ENCODE measurements at regions not wholly inside any gene's neighbourhood (a gene's known extent, or its start where the extent isn't known, plus 50 kb on each side); places are given as distances from the start of the nearest gene placed in this dataset.

DNA sequence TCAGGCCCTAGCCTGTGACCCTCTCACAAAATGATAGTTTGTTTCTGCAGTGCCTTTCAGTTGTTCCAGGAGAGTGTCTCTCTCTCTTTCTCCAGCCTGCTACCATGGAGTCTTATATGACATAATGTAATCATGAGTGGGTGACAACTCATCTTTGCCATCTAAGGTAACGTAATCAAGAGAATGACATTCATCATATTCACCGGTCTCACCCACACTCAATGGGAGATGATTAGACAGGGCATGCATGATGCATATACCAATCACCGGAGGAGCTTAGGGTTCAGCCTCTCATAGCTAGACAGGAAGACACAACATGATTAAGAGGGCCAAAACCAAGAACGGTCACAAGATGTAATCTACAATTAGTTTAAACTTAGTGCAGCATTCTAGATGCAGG, 97.1 kb upstream of the FAM9B start:
- no peaks in the 10 kb centered on the region for H3K79me1 ChIP-seq (ENCODE audit: low read depth in 1 of 2, low read length in 2 of 2)
- no peak overlapping the region for H2AK5ac ChIP-seq (ENCODE audit: low read depth, low read length)
- DNase-seq (peak; percentile 24), ATAC-seq (ENCODE audit: low read depth) (no peak)
- H3K56ac ChIP-seq (ENCODE audit: extremely low read depth, insufficient read depth, low read length): no peak overlapping the region
- no peak overlapping the region for H3K23ac ChIP-seq (ENCODE audit: low read depth, low read length)
- H3K14ac ChIP-seq (replicated peaks; ENCODE audit: low read depth, low read length): no peak overlapping the region
- no peak overlapping the region for H2BK120ac ChIP-seq (ENCODE audit: low read depth, low read length)
- H3K27ac ChIP-seq (ENCODE audit: insufficient read depth, low read length): no peak overlapping the region
- H3K4ac ChIP-seq (ENCODE audit: low read depth, low read length): no peak overlapping the region
- H3K18ac ChIP-seq (ENCODE audit: low read depth, low read length): no peak overlapping the region; the same call in 1 of the 2 replicates
- H3K27me3 ChIP-seq (ENCODE audit: control insufficient read depth, insufficient read depth, low read length): no peaks in the 10 kb centered on the region
- CTCF ChIA-PET: no interaction called here
- TF ChIP-seq CHD1 (IDR thresholded peaks at IDR 0.05; ENCODE audit: low read depth, low read length): no peak
- no peak for TF ChIP-seq MXI1 (IDR thresholded peaks at IDR 0.05; ENCODE audit: borderline replicate concordance, low read depth, low read length)
- TF ChIP-seq, protein P1, sequence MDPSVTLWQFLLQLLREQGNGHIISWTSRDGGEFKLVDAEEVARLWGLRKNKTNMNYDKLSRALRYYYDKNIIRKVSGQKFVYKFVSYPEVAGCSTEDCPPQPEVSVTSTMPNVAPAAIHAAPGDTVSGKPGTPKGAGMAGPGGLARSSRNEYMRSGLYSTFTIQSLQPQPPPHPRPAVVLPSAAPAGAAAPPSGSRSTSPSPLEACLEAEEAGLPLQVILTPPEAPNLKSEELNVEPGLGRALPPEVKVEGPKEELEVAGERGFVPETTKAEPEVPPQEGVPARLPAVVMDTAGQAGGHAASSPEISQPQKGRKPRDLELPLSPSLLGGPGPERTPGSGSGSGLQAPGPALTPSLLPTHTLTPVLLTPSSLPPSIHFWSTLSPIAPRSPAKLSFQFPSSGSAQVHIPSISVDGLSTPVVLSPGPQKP (IDR thresholded peaks at IDR 0.05; ENCODE audit: borderline replicate concordance, low read depth, low read length): no peak
- TF ChIP-seq POLR2A (IDR thresholded peaks at IDR 0.05; ENCODE audit: low read depth, low read length): no peak
- no peak for TF ChIP-seq BHLHE40 (IDR thresholded peaks at IDR 0.05; ENCODE audit: low read depth, low read length)
- TF ChIP-seq RAD21 (IDR thresholded peaks at IDR 0.05; ENCODE audit: low read length): no peak
- TF ChIP-seq, protein P2, sequence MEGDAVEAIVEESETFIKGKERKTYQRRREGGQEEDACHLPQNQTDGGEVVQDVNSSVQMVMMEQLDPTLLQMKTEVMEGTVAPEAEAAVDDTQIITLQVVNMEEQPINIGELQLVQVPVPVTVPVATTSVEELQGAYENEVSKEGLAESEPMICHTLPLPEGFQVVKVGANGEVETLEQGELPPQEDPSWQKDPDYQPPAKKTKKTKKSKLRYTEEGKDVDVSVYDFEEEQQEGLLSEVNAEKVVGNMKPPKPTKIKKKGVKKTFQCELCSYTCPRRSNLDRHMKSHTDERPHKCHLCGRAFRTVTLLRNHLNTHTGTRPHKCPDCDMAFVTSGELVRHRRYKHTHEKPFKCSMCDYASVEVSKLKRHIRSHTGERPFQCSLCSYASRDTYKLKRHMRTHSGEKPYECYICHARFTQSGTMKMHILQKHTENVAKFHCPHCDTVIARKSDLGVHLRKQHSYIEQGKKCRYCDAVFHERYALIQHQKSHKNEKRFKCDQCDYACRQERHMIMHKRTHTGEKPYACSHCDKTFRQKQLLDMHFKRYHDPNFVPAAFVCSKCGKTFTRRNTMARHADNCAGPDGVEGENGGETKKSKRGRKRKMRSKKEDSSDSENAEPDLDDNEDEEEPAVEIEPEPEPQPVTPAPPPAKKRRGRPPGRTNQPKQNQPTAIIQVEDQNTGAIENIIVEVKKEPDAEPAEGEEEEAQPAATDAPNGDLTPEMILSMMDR (conservative IDR thresholded peaks at IDR 0.05; ENCODE audit: low read depth, low read length): no peak
- no peak for TF ChIP-seq SMC3 (IDR thresholded peaks at IDR 0.05; ENCODE audit: low read depth, low read length)
- no peak for TF ChIP-seq MAFK (IDR thresholded peaks at IDR 0.05; ENCODE audit: low read depth, low read length)
- TF ChIP-seq CEBPB (IDR thresholded peaks at IDR 0.05; ENCODE audit: low read depth, low read length): no peak
- no peak for TF ChIP-seq RFX5 (IDR thresholded peaks at IDR 0.05; ENCODE audit: low read depth, low read length)
- no peak for TF ChIP-seq FOS (IDR thresholded peaks at IDR 0.05; ENCODE audit: low read depth, low read length)
- TF ChIP-seq RCOR1 (IDR thresholded peaks at IDR 0.05; ENCODE audit: insufficient replicate concordance, low read length): no peak
- TF ChIP-seq MAZ (IDR thresholded peaks at IDR 0.05; ENCODE audit: borderline replicate concordance, low read depth, low read length): no peak
- TF ChIP-seq NFE2L2 (IDR thresholded peaks at IDR 0.05; ENCODE audit: low read depth, low read length): no peak
- TF ChIP-seq, protein P3, sequence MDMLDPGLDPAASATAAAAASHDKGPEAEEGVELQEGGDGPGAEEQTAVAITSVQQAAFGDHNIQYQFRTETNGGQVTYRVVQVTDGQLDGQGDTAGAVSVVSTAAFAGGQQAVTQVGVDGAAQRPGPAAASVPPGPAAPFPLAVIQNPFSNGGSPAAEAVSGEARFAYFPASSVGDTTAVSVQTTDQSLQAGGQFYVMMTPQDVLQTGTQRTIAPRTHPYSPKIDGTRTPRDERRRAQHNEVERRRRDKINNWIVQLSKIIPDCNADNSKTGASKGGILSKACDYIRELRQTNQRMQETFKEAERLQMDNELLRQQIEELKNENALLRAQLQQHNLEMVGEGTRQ (IDR thresholded peaks at IDR 0.05; ENCODE audit: low read depth, low read length): no peak
- no peak overlapping the region for H3K9ac ChIP-seq (ENCODE audit: low read depth, low read length)
- intact Hi-C loops (cut with micrococcal nuclease): no loop called here
- no peak overlapping the region; the same call in 1 of the 2 replicates for H4K5ac ChIP-seq (ENCODE audit: low read depth, low read length)
- no peak overlapping the region for H2BK20ac ChIP-seq (ENCODE audit: low read depth, low read length)
- H2AK9ac ChIP-seq (replicated peaks; ENCODE audit: low read depth, low read length, poor library complexity): no peak overlapping the region
- H3K9me1 ChIP-seq (ENCODE audit: insufficient read depth, low read length): 0 out of 2 replicates have a peak, but pooled peaks cover 4% of the 10 kb centered on the region
- H3K9me3 ChIP-seq (ENCODE audit: control insufficient read depth, insufficient read depth, low read length): no peaks in the 10 kb centered on the region
- in situ Hi-C loops (cut with MboI; ENCODE audit: low sequenced_read_pairs): no loop called here
- H3K4me1 ChIP-seq (ENCODE audit: control insufficient read depth, insufficient read depth, low read length): no peaks in the 10 kb centered on the region; the same call in 1 of the 2 replicates
- H3K4me2 ChIP-seq (ENCODE audit: low read depth, low read length): no peak overlapping the region
- no peaks in the 10 kb centered on the region for H4K20me1 ChIP-seq (ENCODE audit: insufficient read depth, low read length)
- WGBS, 2 experiments (ENCODE audit: extremely low coverage in 2 of 2, insufficient read length in 1 of 2): no CpG with 5 or more reads among the region's 4 CpGs
- POLR2A ChIA-PET (ENCODE audit: unreplicated experiment): no interaction called here
- H3K4me3 ChIP-seq (ENCODE audit: insufficient read depth, low read depth, low read length): no peak overlapping the region
- BruUV-seq (replicated peaks): no TSS peak
- dilution Hi-C loops (cut with HindIII; ENCODE audit: low sequenced_read_pairs, unreplicated experiment): no loop called here
- H2BK15ac ChIP-seq (ENCODE audit: low read depth, low read length): no peak overlapping the region
- no peak overlapping the region for H4K8ac ChIP-seq (ENCODE audit: low read depth in 2 of 2, low read length in 2 of 2)
- no peaks in the 10 kb centered on the region for H3K36me3 ChIP-seq (ENCODE audit: control insufficient read depth, insufficient read depth, low read length)
- H2AFZ ChIP-seq (replicated peaks; ENCODE audit: low read length, poor library complexity): no peak overlapping the region
- H2BK5ac ChIP-seq (ENCODE audit: low read depth, low read length, poor library complexity, severe bottlenecking): no peak overlapping the region
- H4K91ac ChIP-seq (ENCODE audit: insufficient read depth, low read depth, low read length): no peak overlapping the region

Measured in IMR-90 (cell line).